ENCODE measurements at regions not wholly inside any gene's neighbourhood (a gene's known extent, or its start where the extent isn't known, plus 50 kb on each side); places are given as distances from the start of the nearest gene placed in this dataset.
"Not testable (repeated sequence)": the region's sequence is repeated elsewhere in the genome, so short reads cannot be mapped to it uniquely, and the experiment has no call there.

DNA sequence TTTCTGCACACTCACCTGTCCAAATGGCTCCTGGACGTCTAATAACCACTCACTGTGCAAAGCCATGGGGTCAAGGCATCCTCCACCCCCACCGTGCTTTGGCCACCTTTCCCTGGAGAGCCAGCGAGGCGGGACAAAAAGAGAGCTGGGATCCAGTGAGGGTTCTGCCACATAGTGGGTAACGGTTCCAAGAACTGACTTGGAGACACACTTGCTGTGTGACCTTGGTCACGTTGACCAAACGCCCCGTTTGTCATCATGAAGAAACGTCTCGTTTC, 287.2 kb downstream of the TFAP2C start:
- H2AK5ac ChIP-seq (ENCODE audit: insufficient read length, low read length): no peak overlapping the region

DNA sequence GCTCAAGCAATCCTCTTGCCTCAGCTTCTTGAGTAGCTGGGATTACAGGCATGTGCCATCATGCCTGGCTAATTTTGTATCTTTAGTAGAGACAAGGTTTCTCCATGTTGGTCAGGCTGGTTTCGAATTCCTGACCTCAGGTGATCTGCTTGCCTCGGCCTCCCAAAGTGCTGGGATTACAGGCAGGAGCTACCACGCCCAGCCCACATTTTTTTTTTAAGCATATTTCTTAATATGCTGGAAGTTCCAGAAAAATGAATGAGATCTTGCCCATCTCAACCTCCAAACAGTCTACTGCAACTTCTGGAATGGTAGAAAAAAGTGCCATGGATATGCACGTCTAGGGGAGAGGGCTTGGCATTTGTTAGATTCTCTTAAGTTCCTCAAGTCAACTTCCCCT, 290.9 kb downstream of the TFAP2C start:
- not testable (repeated sequence) for H3K14ac ChIP-seq (ENCODE audit: insufficient read depth, low read length); H3K27ac ChIP-seq (ENCODE audit: insufficient read length, low read depth, low read length); H4K8ac ChIP-seq (replicated peaks; ENCODE audit: insufficient read length, low read depth, low read length); H3K4me3 Mint-ChIP-seq; H3K36me3 Mint-ChIP-seq (ENCODE audit: insufficient read depth in 1 of 3, low read depth in 3 of 3); H3K27me3 ChIP-seq (ENCODE audit: insufficient read depth, low read length); H3K56ac ChIP-seq (ENCODE audit: insufficient read length, low read depth, low read length); H3K23ac ChIP-seq (ENCODE audit: insufficient read length, low read depth, low read length); H2BK5ac ChIP-seq (ENCODE audit: insufficient read length, low read length); H4K5ac ChIP-seq (ENCODE audit: insufficient read length, low read depth, low read length); DNase-seq; H3K4ac ChIP-seq (ENCODE audit: low read depth, low read length); H2BK20ac ChIP-seq (ENCODE audit: low read depth, low read length, poor library complexity, severe bottlenecking); H3K9ac ChIP-seq (ENCODE audit: extremely low read depth, insufficient read length, low read length); H2AFZ ChIP-seq (ENCODE audit: low read length); H3K79me1 ChIP-seq (ENCODE audit: insufficient read depth, low read depth, low read length, poor library complexity, severe bottlenecking); H3K18ac ChIP-seq (ENCODE audit: insufficient read length, low read depth, low read length); H2AK5ac ChIP-seq (ENCODE audit: insufficient read length, low read length); H2BK15ac ChIP-seq (ENCODE audit: low read depth, low read length); H3K27ac Mint-ChIP-seq; H3T11ph ChIP-seq (ENCODE audit: low read length); H4K91ac ChIP-seq (ENCODE audit: insufficient read length, low read depth, low read length); H2BK120ac ChIP-seq (ENCODE audit: low read depth, low read length, poor library complexity, severe bottlenecking); H3K9me3 Mint-ChIP-seq; H2BK12ac ChIP-seq (ENCODE audit: insufficient read length, low read depth, low read length); H3K9me3 ChIP-seq (ENCODE audit: control insufficient read depth, low read depth, low read length); H3K4me2 ChIP-seq (ENCODE audit: insufficient read depth, insufficient read length, low read length); H3K79me2 ChIP-seq (ENCODE audit: insufficient read depth, low read length); H3K23me2 ChIP-seq (ENCODE audit: insufficient read length, low read depth, low read length, poor library complexity, severe bottlenecking); H4K20me1 ChIP-seq (ENCODE audit: control insufficient read depth, insufficient read depth, insufficient read length); H3K4me1 ChIP-seq (ENCODE audit: insufficient read depth, low read length)
- no CpG with 5 or more reads among the region's 4 CpGs for WGBS (ENCODE audit: extremely low coverage, insufficient read length, low lambda C conversion rate)
- peaks cover 12 to 20% of the 10 kb centered on the region in 2 experiments for H3K4me1 Mint-ChIP-seq
- H3K27me3 Mint-ChIP-seq (ENCODE audit: low read depth): peaks cover 62% of the 10 kb centered on the region

More for the DNA sequence above, 287.2 kb downstream of the TFAP2C start:
- no peaks in the 10 kb centered on the region for H3K9me3 Mint-ChIP-seq
- no peak overlapping the region for H2BK20ac ChIP-seq (ENCODE audit: low read depth, low read length, poor library complexity, severe bottlenecking)
- no peaks in the 10 kb centered on the region; a peak in 2 of 7 replicates for H3K36me3 Mint-ChIP-seq (ENCODE audit: insufficient read depth in 1 of 3, low read depth in 3 of 3)
- H3K27me3 ChIP-seq (ENCODE audit: insufficient read depth, low read length): no peaks in the 10 kb centered on the region
- H3K18ac ChIP-seq (ENCODE audit: insufficient read length, low read depth, low read length): no peak overlapping the region
- no peak overlapping the region for H2BK12ac ChIP-seq (ENCODE audit: insufficient read length, low read depth, low read length)
- no peak overlapping the region for H3K4me3 Mint-ChIP-seq
- H3K27me3 Mint-ChIP-seq (ENCODE audit: low read depth): peaks cover 38% of the 10 kb centered on the region
- H4K91ac ChIP-seq (ENCODE audit: insufficient read length, low read depth, low read length): no peak overlapping the region
- no peak overlapping the region for H3K27ac ChIP-seq (ENCODE audit: insufficient read length, low read depth, low read length)
- no CpG with 5 or more reads among the region's 10 CpGs for WGBS (ENCODE audit: extremely low coverage, insufficient read length, low lambda C conversion rate)
- H3K14ac ChIP-seq (ENCODE audit: insufficient read depth, low read length): no peak overlapping the region; the same call in 1 of the 2 replicates
- no peak overlapping the region for H2AFZ ChIP-seq (ENCODE audit: low read length)
- H2BK15ac ChIP-seq (ENCODE audit: low read depth, low read length): no peak overlapping the region
- no peak overlapping the region for H3K4me2 ChIP-seq (ENCODE audit: insufficient read depth, insufficient read length, low read length)
- H3K4ac ChIP-seq (ENCODE audit: low read depth, low read length): no peak overlapping the region
- no peaks in the 10 kb centered on the region for H3K9me3 ChIP-seq (ENCODE audit: control insufficient read depth, low read depth, low read length)
- H4K8ac ChIP-seq (replicated peaks; ENCODE audit: insufficient read length, low read depth, low read length): no peak overlapping the region
- H3K4me1 Mint-ChIP-seq: peaks cover 10 to 23% of the 10 kb centered on the region in 2 experiments
- H3T11ph ChIP-seq (ENCODE audit: low read length): no peak overlapping the region
- H3K23me2 ChIP-seq (ENCODE audit: insufficient read length, low read depth, low read length, poor library complexity, severe bottlenecking): no peaks in the 10 kb centered on the region
- no peak overlapping the region for H2BK120ac ChIP-seq (ENCODE audit: low read depth, low read length, poor library complexity, severe bottlenecking)
- H3K9ac ChIP-seq (ENCODE audit: extremely low read depth, insufficient read length, low read length): no peak overlapping the region
- H3K79me2 ChIP-seq (ENCODE audit: insufficient read depth, low read length): no peaks in the 10 kb centered on the region
- H4K20me1 ChIP-seq (ENCODE audit: control insufficient read depth, insufficient read depth, insufficient read length): no peaks in the 10 kb centered on the region
- H3K27ac Mint-ChIP-seq: no peak overlapping the region
- H3K56ac ChIP-seq (ENCODE audit: insufficient read length, low read depth, low read length): no peak overlapping the region
- H4K5ac ChIP-seq (ENCODE audit: insufficient read length, low read depth, low read length): no peak overlapping the region
- H3K79me1 ChIP-seq (ENCODE audit: insufficient read depth, low read depth, low read length, poor library complexity, severe bottlenecking): no peaks in the 10 kb centered on the region
- H2BK5ac ChIP-seq (ENCODE audit: insufficient read length, low read length): no peak overlapping the region
- H3K4me1 ChIP-seq (ENCODE audit: insufficient read depth, low read length): no peaks in the 10 kb centered on the region
- H3K23ac ChIP-seq (ENCODE audit: insufficient read length, low read depth, low read length): no peak overlapping the region
- no peak for DNase-seq
- TF ChIP-seq, protein P1, sequence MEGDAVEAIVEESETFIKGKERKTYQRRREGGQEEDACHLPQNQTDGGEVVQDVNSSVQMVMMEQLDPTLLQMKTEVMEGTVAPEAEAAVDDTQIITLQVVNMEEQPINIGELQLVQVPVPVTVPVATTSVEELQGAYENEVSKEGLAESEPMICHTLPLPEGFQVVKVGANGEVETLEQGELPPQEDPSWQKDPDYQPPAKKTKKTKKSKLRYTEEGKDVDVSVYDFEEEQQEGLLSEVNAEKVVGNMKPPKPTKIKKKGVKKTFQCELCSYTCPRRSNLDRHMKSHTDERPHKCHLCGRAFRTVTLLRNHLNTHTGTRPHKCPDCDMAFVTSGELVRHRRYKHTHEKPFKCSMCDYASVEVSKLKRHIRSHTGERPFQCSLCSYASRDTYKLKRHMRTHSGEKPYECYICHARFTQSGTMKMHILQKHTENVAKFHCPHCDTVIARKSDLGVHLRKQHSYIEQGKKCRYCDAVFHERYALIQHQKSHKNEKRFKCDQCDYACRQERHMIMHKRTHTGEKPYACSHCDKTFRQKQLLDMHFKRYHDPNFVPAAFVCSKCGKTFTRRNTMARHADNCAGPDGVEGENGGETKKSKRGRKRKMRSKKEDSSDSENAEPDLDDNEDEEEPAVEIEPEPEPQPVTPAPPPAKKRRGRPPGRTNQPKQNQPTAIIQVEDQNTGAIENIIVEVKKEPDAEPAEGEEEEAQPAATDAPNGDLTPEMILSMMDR (conservative IDR thresholded peaks at IDR 0.05): no peak
